Fibroblast of pulmonary artery (primary cell): ENCODE measurements at regions not wholly inside any gene's neighbourhood (a gene's known extent, or its start where the extent isn't known, plus 50 kb on each side); places are given as distances from the start of the nearest gene placed in this dataset.

ENCODE experiments used
- DNase-seq: peaks from one replicate; pipeline ENCODE4 v3.0.0-alpha.2; 2010; ENCODE audit warnings: low read depth
- H3K4me3 ChIP-seq: replicated peaks from 2 replicates; pipeline ENCODE4 v1.5.1; 2011; ENCODE audit warnings: low read depth, mild to moderate bottlenecking, control low read depth, low read length, moderate library complexity
- CTCF ChIP-seq: IDR thresholded peaks from 2 replicates; pipeline ENCODE4 v1.5.1; 2011; ENCODE audit warnings: mild to moderate bottlenecking, control low read depth, low read length, inconsistent platforms; ENCODE audit errors: missing control alignments

- no peak for TF ChIP-seq CTCF
- DNase-seq = no peak
- H3K4me3 ChIP-seq = no peak overlapping the region
These were observed 101.6 kb upstream of the FAM13C start for GRCh38 chr10:59463909-59464308.

GRCh38 chr10:59460601-59461000 lies 98.3 kb upstream of the FAM13C start:
- H3K4me3 ChIP-seq = no peak overlapping the region
- no peak for DNase-seq
- TF ChIP-seq CTCF = no peak

DNA sequence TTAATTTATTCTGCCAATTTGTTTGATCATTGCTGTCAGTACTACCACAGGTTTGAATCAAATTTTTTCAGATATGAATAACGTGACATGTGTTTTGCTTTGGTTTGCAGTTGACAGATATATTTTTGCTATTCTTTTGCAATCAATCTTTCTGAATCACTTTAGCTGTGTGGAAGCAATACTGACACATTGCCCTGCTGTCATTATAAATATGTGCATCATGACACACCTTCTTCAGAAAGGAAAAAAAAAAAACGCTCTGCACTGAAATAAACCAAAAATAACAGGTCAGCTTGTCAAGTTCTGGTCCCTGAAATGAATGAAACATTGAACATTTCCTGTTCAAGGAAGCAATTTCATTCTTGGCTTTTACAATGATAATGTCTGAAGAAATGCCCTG lies 93.8 kb upstream of the FAM13C start:
- no peak overlapping the region for H3K4me3 ChIP-seq
- no peak for DNase-seq
- no peak for TF ChIP-seq CTCF

DNA sequence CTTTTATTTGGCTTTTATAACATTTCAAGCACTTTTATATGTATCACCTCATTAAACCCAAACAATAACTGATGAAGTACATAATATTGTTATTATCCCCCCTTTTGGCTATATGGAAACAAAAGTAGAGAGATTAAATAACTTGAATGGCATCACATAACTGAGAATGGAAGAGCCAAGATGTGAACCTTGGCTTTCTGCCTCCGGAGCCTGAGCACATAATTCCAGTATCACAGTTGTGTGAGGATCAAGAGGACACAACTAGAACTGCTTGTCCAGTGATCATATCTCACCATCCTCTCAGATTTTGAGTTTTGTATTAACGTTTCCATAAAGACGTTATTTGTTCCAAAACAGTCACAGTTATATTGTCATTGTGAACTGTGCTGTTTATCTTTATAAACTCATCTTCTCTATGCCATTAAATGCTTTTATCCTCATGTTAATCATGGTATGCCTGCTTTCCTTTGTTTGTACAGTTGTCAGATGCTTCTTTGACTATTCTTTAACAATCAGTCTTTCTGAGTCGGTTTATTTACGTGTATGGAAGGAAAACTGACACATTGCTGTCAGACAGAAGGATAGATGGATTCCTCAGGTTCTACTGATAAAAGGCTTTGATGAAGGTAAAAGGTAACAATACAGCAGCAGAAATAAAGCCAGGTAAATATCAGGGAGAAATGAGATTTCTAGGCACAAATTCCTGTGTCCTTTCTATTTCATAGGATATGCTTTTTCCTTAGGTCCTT lies 92.0 kb upstream of the FAM13C start:
- no peak overlapping the region for H3K4me3 ChIP-seq
- TF ChIP-seq CTCF = no peak
- no peak for DNase-seq

DNA sequence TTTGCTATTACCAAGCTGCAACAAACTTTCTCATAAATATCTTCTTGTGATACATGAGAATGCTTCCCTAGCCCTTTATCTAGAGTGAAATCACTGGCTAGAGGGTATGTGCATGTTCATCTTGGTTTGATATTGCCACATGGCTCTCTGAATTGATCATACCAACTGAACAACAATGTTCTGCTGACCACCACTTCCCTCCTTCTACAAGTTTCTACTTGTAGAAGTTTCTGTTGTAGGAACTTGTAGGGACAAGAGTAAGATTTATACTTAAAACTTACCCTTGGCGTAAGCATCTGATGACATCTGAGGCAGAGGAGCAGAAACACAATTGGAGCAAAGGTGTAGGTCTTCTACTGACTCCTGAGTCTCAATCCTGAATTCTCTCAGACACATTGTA lies 86.3 kb upstream of the FAM13C start:
- no peak overlapping the region for H3K4me3 ChIP-seq
- no peak for DNase-seq
- TF ChIP-seq CTCF = no peak

GRCh38 chr10:59435707-59436106 lies 73.4 kb upstream of the FAM13C start:
- DNase-seq = no peak
- TF ChIP-seq CTCF = no peak
- H3K4me3 ChIP-seq = no peak overlapping the region
